ENCODE measurements at regions not wholly inside any gene's neighbourhood (a gene's known extent, or its start where the extent isn't known, plus 50 kb on each side); places are given as distances from the start of the nearest gene placed in this dataset.

DNA sequence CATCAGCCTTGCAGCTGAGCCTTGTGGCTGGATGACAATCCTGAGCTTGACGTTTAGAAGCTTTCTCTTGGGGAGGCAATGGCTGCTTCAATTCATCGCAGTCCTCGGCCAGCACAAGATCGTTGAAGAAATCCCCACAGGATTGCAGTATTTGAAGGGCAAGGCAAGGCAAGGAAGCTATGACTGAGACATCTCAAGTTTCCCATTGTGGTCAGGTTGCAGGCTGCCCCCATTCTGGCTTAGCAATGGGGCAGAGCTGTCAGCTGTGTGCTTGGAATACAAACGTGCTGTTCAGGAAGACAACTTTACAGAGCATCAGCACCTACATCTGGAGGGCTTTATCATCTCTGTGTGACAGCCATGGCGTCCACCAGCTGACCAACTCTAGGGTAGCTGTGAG is 275.9 kb upstream of the TBL1XR1 start:
- in situ Hi-C loops (cut with HindIII; ENCODE audit: low pct_unique_long_range_greater_than_20kb, low sequenced_read_pairs), result no loop called here
- no peak for DNase-seq (ENCODE audit: low read depth)

DNA sequence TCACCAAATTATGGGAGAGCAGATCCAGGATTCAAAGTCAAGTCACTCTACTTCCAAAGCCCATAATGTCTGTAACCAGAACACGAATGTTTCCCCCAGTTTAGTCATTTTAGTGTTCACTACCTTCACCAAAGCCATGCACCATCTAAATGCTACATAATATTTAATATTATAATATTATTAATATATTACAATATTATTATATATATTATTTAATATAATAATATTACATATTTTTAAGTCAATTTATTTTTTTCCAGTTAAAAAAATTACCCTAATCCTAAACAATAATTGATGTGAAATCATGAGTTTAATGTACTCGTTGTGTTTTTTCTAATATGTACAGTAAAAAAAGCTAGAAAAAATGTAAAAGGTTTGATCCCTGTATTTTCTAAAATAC is 276.6 kb upstream of the TBL1XR1 start:
- DNase-seq (ENCODE audit: low read depth), result no peak
- in situ Hi-C loops (cut with HindIII; ENCODE audit: low pct_unique_long_range_greater_than_20kb, low sequenced_read_pairs), result no loop called here

DNA sequence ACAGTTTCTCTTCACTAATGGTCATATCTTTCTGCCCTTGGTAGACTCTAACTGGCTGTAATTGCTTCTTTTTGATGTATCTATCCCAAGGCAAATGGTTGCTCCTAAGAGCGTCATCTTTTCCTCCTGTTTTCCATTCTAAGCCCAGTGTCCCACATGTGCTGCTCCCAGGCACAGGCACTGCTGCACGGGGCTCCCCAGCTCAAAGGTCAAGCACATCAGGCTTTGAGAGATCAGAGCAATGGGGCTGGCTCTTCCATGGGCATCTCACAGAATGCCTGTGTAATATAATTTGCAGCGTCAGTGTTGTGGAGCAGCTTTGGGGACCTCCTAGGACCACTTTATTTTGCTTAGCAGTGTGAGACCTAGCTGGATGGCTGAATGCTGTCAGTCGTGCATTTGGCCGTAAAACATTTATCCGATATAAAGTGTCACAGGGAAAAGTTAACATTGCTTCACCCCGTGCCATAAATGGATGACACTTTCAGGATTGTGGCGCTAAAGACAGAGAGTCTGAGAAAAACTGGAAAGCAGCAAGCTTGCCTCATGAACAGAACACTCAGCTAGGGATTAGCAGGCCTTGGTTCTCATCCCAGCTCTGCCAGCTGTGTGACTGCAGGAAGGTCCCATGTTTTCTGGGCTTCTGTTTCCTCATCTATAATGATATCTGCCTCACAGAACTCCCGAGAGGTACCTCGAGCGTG is 277.5 kb upstream of the TBL1XR1 start:
- in situ Hi-C loops (cut with HindIII; ENCODE audit: low pct_unique_long_range_greater_than_20kb, low sequenced_read_pairs), result loop anchor here (25.0 kb wide), 1 partner anchor 113 kb away; no protein-coding TSS in a partner anchor
- no peak for DNase-seq (ENCODE audit: low read depth)

DNA sequence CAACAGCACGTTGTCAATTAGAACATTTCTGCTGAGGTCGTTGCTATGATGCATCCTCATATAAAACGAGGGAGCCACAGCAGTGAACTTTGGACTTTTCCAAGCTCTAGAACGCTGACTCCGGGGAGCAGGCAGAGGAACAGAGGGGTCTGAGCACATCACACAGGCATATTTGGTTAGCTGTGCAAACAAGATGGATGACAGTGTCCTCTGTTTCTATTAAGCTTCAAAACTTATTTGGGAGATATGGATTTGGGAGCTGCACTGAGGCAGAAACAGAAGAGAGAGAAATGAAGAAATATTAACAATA is 278.0 kb upstream of the TBL1XR1 start:
- no peak for DNase-seq (ENCODE audit: low read depth)
- in situ Hi-C loops (cut with HindIII; ENCODE audit: low pct_unique_long_range_greater_than_20kb, low sequenced_read_pairs), result loop anchor here (25.0 kb wide), 1 partner anchor 113 kb away; no protein-coding TSS in a partner anchor

DNA sequence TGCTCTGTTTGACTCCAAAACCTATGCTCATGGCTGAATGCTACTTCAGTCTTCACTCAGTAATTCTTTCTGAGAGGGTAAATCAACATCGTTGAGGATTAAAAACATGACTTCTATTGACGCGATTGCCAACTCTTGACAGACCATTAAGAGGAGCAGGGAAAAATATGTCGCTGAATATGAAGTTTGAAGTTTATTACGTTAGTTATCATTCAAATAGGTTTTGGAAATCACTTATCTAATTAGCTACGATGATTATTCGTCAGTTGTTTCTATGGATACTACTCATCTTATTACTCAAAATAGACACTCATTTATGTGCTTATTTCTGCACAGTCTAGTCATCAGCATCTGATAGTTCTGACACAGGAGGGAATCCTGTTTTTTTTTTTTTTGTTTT is 279.2 kb upstream of the TBL1XR1 start:
- no peak for DNase-seq (ENCODE audit: low read depth)
- in situ Hi-C loops (cut with HindIII; ENCODE audit: low pct_unique_long_range_greater_than_20kb, low sequenced_read_pairs), result loop anchor here (25.0 kb wide), 1 partner anchor 114 kb away; no protein-coding TSS in a partner anchor

DNA sequence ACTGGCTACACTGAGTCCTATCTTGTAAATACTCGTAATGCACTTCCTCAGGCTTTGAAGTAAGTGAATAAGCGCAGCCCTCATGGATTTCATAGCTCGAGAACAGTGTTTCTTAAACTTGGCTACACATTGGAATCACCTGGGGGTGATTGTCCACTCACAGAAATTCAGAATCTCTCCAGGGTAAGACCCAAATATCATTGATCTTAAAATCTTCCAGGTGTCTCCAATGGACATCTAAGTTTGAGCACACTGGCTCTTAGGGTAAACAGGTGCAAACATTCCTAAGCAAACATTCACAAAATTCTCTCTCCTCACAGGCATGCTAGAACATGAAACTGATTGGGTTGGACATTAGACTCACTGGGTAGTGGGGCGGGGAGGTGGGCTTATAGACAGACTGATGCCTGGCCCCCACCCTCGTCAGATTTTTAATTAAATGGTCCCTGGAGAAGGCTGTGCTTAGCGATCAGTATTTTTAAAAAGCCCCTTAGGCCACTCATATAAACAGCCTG is 279.7 kb upstream of the TBL1XR1 start:
- no peak for DNase-seq (ENCODE audit: low read depth)
- in situ Hi-C loops (cut with HindIII; ENCODE audit: low pct_unique_long_range_greater_than_20kb, low sequenced_read_pairs), result loop anchor here (25.0 kb wide), 1 partner anchor 115 kb away; no protein-coding TSS in a partner anchor

DNA sequence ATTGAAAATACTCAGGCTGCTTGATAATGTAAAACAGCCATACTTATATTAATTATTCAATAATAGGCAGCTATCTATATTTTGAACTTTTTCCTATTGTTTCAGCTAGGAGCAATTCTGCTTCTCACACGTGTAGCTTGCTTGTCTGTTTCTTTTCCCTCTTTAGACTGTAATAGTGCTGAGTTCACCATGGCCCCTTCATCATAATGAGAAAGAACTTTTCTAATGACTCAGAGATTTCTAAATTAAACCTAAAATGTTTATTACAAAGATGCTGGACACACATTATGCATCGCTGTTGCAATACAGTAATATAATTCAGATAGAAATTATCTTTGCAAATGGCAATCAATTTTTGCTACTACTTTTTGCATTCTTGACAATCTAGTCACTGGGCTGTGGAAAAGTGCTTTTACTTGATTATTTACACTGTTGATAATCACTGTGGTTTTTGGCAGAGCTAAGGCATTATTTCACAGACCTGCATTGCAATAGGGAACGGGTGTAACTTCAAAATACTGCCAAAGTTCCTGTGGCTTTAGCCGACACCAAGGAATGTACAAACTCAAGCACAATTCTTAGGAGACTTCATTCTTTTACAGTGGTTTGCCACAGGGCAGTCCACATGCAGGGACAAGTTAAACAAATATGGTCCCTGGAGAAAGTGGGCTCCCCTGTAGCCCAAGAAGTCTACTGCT is 281.0 kb upstream of the TBL1XR1 start:
- peak; percentile 97 for DNase-seq (ENCODE audit: low read depth)

DNA sequence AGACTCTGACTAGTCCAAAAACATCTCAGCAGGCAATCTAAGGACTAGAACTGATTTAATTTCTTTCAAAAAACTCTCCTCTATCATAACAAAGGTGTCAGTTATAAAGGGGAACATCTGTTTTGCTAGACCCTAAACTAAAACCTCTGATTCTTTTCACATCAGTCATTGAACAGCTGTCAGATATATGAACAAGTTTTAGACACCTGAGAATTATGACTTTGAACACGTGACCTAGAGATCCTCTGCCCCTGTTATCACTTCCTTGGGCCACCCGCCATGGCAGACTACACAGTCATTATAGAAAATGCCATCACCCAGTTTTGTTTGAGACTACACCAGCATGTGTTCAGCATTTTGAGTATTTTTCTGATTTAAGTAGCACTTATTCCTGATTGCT is 282.3 kb upstream of the TBL1XR1 start:
- DNase-seq (ENCODE audit: low read depth), result no peak
- in situ Hi-C loops (cut with HindIII; ENCODE audit: low pct_unique_long_range_greater_than_20kb, low sequenced_read_pairs), result loop anchor here (25.0 kb wide), 1 partner anchor 117 kb away; no protein-coding TSS in a partner anchor

More for the DNA sequence above, 281.0 kb upstream of the TBL1XR1 start:
- in situ Hi-C loops (cut with HindIII; ENCODE audit: low pct_unique_long_range_greater_than_20kb, low sequenced_read_pairs), result loop anchor here (25.0 kb wide), 1 partner anchor 116 kb away; no protein-coding TSS in a partner anchor

DNA sequence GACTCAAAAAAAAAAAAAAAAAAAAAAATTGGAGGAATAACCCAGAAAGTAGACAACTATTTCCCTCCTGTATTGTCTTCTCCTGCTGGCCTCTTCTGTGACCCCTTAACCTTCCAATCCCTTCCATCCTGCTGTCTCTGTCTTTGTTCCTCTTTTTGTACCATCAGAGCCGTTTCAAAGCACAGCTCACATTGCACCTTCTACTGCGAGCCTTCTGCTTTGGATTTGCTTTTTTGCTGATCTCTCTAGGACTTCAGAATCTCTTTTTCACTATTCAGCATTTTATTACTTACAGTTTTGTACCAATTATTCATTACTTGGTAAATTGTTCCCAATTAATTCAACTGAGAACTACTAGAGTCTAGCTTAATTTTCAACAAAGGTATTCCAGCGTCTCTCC is 284.0 kb upstream of the TBL1XR1 start:
- in situ Hi-C loops (cut with HindIII; ENCODE audit: low pct_unique_long_range_greater_than_20kb, low sequenced_read_pairs), result loop anchor here (25.0 kb wide), 1 partner anchor 119 kb away; no protein-coding TSS in a partner anchor
- DNase-seq (ENCODE audit: low read depth), result no peak

DNA sequence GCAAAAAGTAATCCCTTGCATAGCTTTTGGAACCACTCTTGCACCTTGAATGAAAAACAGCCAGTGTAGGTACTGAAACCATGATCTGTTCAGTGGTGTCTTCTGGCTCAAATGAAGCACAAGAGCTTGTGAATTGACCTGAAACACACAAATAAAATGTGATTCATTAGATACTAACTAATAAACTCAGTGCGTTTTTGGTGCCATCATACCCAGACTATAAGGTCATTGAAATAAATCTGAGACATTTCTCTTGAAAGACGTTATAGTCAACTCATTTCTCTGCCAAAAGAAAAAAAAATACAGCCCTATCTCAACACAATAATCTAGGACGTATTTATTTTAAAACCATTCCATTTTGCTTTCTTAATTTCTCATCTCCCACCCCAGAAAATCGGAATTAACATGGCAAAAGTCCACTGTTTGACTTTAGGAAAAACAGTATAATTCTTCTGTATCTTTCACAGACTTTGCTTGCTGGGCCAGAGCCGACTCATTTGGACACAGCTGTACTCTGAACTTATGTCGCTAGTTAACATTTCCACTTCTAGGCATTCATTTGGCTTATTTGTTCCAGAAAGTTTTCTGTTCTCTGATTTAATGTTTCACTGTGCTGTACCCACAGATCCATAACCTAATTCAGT is 284.9 kb upstream of the TBL1XR1 start:
- in situ Hi-C loops (cut with HindIII; ENCODE audit: low pct_unique_long_range_greater_than_20kb, low sequenced_read_pairs), result loop anchor here (25.0 kb wide), 1 partner anchor 120 kb away; no protein-coding TSS in a partner anchor
- no peak for DNase-seq (ENCODE audit: low read depth)

DNA sequence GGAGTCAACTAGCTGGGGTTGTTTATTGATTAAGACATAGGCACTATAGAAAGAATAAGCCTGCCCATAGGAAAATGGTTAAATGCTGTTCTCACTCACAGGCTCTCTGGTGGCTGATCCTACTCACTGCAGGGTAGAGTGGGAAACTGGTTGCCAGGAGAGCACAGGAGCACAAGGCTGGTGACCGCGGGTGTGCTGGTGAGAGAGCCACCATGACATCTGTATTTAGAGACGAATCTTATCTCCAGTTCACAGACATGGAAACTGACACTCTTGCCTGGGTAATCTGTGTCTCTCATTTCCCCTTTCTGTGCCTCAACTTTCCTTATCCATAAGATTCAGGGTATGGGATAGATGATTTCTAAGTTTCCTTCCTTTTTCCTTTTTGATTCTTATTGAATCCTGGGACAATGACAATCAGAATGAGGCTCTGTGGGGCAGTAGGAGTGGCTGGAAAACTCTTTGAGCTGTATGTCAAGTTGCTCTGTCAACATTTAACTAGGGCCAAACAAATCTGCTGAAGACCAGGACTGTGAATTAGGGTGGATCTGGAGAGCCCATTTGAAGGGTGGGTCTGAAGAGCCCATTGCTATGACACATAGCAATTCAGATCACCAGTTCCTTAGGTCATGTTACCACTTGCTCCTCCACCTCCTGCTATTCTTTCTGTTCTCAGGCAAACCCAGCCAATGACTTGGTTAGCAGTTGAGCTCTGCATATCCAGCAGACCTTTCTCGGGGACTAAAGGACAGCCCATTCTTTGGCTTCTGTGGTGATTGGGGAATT is 286.1 kb upstream of the TBL1XR1 start:
- in situ Hi-C loops (cut with HindIII; ENCODE audit: low pct_unique_long_range_greater_than_20kb, low sequenced_read_pairs), result loop anchor here (25.0 kb wide), 1 partner anchor 121 kb away; no protein-coding TSS in a partner anchor
- DNase-seq (ENCODE audit: low read depth), result no peak

DNA sequence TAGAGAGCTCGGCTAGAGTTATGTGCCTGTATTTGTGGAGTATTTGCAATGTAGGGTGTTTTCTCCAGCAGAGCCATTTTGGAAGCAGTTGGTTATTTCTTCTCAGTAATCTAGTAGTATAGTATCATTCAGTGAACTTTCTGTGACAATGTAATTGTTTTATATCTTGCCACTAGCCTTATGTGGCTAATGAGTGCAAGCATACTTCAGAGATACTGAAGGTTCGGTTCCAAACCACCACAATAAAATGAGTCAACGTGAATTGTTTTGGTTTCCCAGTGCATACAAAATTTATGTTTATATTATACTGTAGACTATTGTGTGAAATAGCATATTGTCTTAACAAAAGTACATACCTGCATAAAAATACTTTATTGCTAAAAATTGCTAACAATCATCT is 286.9 kb upstream of the TBL1XR1 start:
- in situ Hi-C loops (cut with HindIII; ENCODE audit: low pct_unique_long_range_greater_than_20kb, low sequenced_read_pairs), result loop anchor here (25.0 kb wide), 1 partner anchor 122 kb away; no protein-coding TSS in a partner anchor
- DNase-seq (ENCODE audit: low read depth), result no peak

DNA sequence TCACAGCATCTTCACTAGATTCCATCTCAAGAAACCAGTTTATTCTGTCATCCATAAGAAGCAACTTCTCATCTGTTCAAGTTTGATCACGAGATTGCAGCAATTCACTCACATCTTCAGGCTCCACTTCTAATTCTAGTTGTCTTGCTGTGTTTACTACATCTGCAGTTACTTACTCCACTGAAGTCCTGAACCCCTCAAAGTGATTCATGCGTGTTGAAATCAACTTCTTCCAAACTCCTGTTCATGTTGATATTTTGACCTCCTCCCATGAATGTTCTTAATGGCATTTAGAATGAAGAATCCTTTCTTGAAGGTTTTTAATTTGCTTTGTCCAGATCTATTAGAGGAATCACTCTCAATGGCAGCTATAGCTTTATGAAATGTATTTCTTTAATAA is 287.6 kb upstream of the TBL1XR1 start:
- in situ Hi-C loops (cut with HindIII; ENCODE audit: low pct_unique_long_range_greater_than_20kb, low sequenced_read_pairs), result loop anchor here (25.0 kb wide), 1 partner anchor 123 kb away; no protein-coding TSS in a partner anchor

DNA sequence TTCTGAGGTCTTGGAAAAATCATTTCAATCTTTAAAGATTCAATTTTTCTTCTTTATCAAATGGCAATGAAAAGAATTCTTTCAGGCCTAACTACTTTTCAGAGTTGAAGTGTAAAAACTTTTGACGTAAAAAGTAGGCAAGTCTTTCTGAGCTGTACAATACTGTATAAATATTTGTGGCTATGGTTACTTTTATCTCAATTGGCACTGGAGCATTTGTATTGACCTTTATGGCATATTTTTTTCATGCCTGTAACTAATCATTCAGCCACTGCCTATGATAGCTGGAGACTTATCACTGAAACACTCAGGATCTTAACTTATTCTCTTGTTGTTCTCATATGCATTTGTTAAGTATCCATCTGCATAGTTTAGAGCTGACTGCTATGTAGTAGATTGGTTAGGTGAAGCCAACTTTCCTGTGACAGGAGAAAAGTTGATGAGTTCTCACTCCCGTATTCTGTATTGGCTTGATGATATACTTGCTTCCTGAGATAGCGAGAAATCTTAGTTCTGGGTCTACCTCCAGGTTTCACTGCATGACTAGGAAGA is 290.4 kb upstream of the TBL1XR1 start:
- in situ Hi-C loops (cut with HindIII; ENCODE audit: low pct_unique_long_range_greater_than_20kb, low sequenced_read_pairs), result loop anchor here (25.0 kb wide), 1 partner anchor 125 kb away; no protein-coding TSS in a partner anchor
- DNase-seq (ENCODE audit: low read depth), result no peak

More for the DNA sequence above, 287.6 kb upstream of the TBL1XR1 start:
- DNase-seq (ENCODE audit: low read depth), result no peak

DNA sequence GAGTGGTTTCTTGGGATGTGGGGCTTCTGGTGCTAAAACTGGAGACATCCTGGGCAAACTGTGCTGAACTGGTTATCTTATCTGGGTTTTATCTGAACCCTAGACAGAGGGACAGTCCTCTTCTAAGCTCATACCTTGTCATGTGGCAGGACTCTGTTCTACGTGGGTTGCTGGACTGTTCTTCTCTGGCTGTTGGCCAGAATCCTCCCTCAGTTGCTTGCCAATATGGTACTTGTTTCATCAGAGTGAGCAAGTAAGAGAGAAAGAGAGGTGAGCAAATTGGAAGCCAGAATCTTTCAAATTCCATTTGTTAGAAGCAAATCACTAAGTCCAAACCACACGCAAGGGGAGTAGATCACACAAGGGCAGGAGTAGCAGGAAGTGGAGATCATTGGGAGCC is 291.5 kb upstream of the TBL1XR1 start:
- no peak for DNase-seq (ENCODE audit: low read depth)
- in situ Hi-C loops (cut with HindIII; ENCODE audit: low pct_unique_long_range_greater_than_20kb, low sequenced_read_pairs), result loop anchor here (25.0 kb wide), 1 partner anchor 126 kb away; no protein-coding TSS in a partner anchor

DNA sequence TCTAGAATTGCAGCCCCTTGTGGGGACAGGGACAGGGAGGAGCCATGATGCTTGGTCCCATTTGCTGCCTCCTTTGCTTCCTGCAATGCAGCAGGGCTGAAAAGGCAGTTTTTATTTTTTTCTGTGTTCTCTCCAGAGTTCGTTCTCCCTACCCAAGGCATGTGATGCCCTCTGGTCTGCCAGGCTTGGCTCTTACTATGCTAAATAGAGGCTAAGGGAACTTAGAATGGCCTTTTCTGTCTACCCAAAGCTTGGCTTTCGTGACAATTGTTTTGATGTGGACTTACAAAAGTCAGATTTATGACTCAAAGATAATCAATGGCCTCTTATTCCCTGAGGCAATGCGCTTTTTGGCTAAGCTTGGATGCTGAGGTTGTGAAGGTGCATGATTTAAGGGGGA is 293.3 kb upstream of the TBL1XR1 start:
- no peak for DNase-seq (ENCODE audit: low read depth)
- in situ Hi-C loops (cut with HindIII; ENCODE audit: low pct_unique_long_range_greater_than_20kb, low sequenced_read_pairs), result loop anchor here (25.0 kb wide), 1 partner anchor 128 kb away; no protein-coding TSS in a partner anchor

DNA sequence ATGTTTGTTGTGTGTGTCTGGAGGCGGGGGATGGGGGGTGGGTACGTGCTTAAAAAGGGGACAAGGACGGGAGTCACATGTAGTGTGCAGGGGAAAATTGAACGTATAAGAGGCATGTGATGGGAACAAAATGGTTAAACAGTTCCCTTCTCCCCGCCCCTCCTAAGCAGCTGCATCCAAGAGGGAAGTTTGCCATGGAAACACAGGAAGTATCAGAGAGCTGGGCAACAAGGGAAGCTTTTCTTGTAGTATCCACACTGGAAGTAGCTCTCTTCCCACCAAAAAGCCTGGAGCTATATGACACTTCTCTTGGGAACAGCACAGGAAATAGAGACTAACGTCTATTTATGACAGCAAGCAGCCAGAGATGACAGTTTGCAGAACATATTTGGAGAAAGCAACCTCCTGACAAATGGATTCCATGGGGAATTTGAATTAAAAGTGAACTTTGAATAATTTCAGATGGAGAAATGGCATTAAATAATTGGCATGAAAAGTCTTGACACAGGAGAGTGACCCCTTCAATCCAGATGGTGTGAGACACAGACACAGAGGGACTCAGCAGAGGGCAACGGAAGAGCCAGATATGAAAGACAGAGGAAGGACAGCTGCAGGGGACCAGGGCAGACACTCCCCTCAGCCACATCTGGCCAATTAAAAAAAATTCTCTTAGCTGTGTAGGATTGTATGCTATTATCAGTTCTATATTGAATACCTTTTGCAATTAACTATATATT is 294.2 kb upstream of the TBL1XR1 start:
- DNase-seq (ENCODE audit: low read depth), result no peak
- in situ Hi-C loops (cut with HindIII; ENCODE audit: low pct_unique_long_range_greater_than_20kb, low sequenced_read_pairs), result loop anchor here (25.0 kb wide), 1 partner anchor 129 kb away; no protein-coding TSS in a partner anchor

Measured in Caki2 (cell line).